Skin epidermis (tissue), 12 donors: ENCODE measurements at regions not wholly inside any gene's neighbourhood (a gene's known extent, or its start where the extent isn't known, plus 50 kb on each side); places are given as distances from the start of the nearest gene placed in this dataset.

Source experiments
- H3K27ac ChIP-seq, 21 experiments: fragments of 200-600 bp; sonication (generic) in 11 of 21; one replicate each; pipeline ENCODE4 v1.5.0; 2020; ENCODE audit warnings: mild to moderate bottlenecking in 3 of 21, inconsistent platforms in 2 of 21, moderate library complexity in 2 of 21
- H3K4me3 ChIP-seq, 7 experiments: fragments of 200-600 bp; sonication (generic) in 2 of 7; one replicate each; pipeline ENCODE4 v1.5.0; 2020; ENCODE audit warnings: inconsistent platforms in 2 of 7, mild to moderate bottlenecking in 2 of 7, moderate library complexity in 1 of 7

- no peak overlapping the region for H3K4me3 ChIP-seq
- H3K27ac ChIP-seq = no peak overlapping the region
Observed at GRCh38 chr1:30639881-30640452, 83.4 kb downstream of the MATN1 start.

GRCh38 chr1:30638811-30639210 lies 84.6 kb downstream of the MATN1 start:
- H3K4me3 ChIP-seq = no peak overlapping the region
- no peak overlapping the region for H3K27ac ChIP-seq

- H3K4me3 ChIP-seq = no peak overlapping the region
- no peak overlapping the region for H3K27ac ChIP-seq
Observed at GRCh38 chr1:30638086-30638485, 85.3 kb downstream of the MATN1 start.

GRCh38 chr1:30637183-30637980 lies 86.0 kb downstream of the MATN1 start:
- H3K27ac ChIP-seq = no peak overlapping the region
- H3K4me3 ChIP-seq = no peak overlapping the region

GRCh38 chr1:30636621-30637020 lies 86.8 kb downstream of the MATN1 start:
- H3K4me3 ChIP-seq = no peak overlapping the region
- no peak overlapping the region for H3K27ac ChIP-seq

- Histone ChIP-seq H3K4me3 (no peak overlapping the region), H3K27ac (no peak overlapping the region)
Observed at GRCh38 chr1:30635391-30635975, 87.9 kb downstream of the MATN1 start.

GRCh38 chr1:30634507-30634906 lies 88.9 kb downstream of the MATN1 start:
- Histone ChIP-seq H3K4me3 (no peak overlapping the region), H3K27ac (no peak overlapping the region)

GRCh38 chr1:30633294-30633693 lies 90.1 kb downstream of the MATN1 start:
- no peak overlapping the region for H3K27ac ChIP-seq
- H3K4me3 ChIP-seq = no peak overlapping the region

GRCh38 chr1:30632481-30632880 lies 90.9 kb downstream of the MATN1 start:
- no peak overlapping the region for H3K27ac ChIP-seq
- no peak overlapping the region for H3K4me3 ChIP-seq

- no peak overlapping the region for H3K4me3 ChIP-seq
- H3K27ac ChIP-seq = no peak overlapping the region
Observed at GRCh38 chr1:30631700-30632099, 91.7 kb downstream of the MATN1 start.

- Histone ChIP-seq H3K4me3 (no peak overlapping the region), H3K27ac (no peak overlapping the region)
Observed at GRCh38 chr1:30629501-30629900, 93.9 kb downstream of the MATN1 start.

- H3K27ac ChIP-seq = no peak overlapping the region
Observed at GRCh38 chr1:30627994-30628393, 95.4 kb downstream of the MATN1 start.

GRCh38 chr1:30627206-30627605 lies 96.2 kb downstream of the MATN1 start:
- no peak overlapping the region for H3K27ac ChIP-seq
- H3K4me3 ChIP-seq = no peak overlapping the region

More at GRCh38 chr1:30627994-30628393, 95.4 kb downstream of the MATN1 start:
- H3K4me3 ChIP-seq = no peak overlapping the region

- no peak overlapping the region for H3K4me3 ChIP-seq
Observed at GRCh38 chr1:30623431-30623830, 100.0 kb downstream of the MATN1 start.

GRCh38 chr1:30619619-30620018 lies 103.8 kb downstream of the MATN1 start:
- peak overlapping the region in 1 of 21 experiments; percentile 50 for H3K27ac ChIP-seq

More at GRCh38 chr1:30623431-30623830, 100.0 kb downstream of the MATN1 start:
- H3K27ac ChIP-seq = no peak overlapping the region

GRCh38 chr1:30618335-30618747 lies 105.0 kb downstream of the MATN1 start:
- H3K4me3 ChIP-seq = no peak overlapping the region
- peak overlapping the region in 8 of 21 experiments; percentile 27 to 82 (median 61) for H3K27ac ChIP-seq

More at GRCh38 chr1:30619619-30620018, 103.8 kb downstream of the MATN1 start:
- no peak overlapping the region for H3K4me3 ChIP-seq

- Histone ChIP-seq H3K27ac (peak overlapping the region in 1 of 21 experiments; percentile 38), H3K4me3 (no peak overlapping the region)
Observed at GRCh38 chr1:30616759-30617158, 106.6 kb downstream of the MATN1 start.

- H3K27ac ChIP-seq = peak overlapping the region in 2 of 21 experiments; percentile 3 to 18
- H3K4me3 ChIP-seq = no peak overlapping the region
Observed at GRCh38 chr1:30615816-30616590, 107.4 kb downstream of the MATN1 start.

GRCh38 chr1:30615076-30615795 lies 108.1 kb downstream of the MATN1 start:
- no peak overlapping the region for H3K4me3 ChIP-seq
- H3K27ac ChIP-seq = peak overlapping the region in 2 of 21 experiments; percentile 3 to 18
